IPS-18c (cell line): ENCODE measurements at regions not wholly inside any gene's neighbourhood (a gene's known extent, or its start where the extent isn't known, plus 50 kb on each side); places are given as distances from the start of the nearest gene placed in this dataset.

Experiments
- H3K4me3 ChIP-seq: 2 replicates; pipeline ENCODE4 v1.7.0; 2013; ENCODE audit warnings: low read depth, mild to moderate bottlenecking, low read length, moderate library complexity; ENCODE audit not compliant: insufficient read depth
- H3K9me3 ChIP-seq: one replicate; pipeline ENCODE4 v1.6.1; 2013; ENCODE audit warnings: mild to moderate bottlenecking, low read length, moderate library complexity; ENCODE audit not compliant: control insufficient read depth, insufficient read depth

DNA sequence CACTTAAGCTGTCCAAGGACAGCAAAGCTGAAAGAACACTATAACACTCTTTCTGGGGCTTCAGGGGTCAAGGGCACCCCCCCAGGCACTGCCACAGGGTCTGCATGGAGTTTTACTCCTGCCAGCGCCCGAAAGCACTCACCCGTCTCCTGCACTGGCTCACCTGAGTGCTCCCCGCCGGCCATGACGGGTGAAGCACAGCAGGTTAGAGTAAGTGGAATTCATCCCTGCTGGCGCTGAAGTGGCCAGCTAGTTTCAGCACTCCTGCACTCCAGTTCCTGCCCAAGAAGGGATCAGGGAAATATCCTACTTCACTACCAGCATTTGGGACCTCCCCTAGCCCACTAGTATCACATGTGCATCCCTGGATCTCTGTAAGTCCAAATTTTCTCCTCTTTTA, 516.0 kb downstream of the ZNF608 start:
- Histone ChIP-seq H3K4me3 (no peak overlapping the region), H3K9me3 (no peaks in the 10 kb centered on the region)

DNA sequence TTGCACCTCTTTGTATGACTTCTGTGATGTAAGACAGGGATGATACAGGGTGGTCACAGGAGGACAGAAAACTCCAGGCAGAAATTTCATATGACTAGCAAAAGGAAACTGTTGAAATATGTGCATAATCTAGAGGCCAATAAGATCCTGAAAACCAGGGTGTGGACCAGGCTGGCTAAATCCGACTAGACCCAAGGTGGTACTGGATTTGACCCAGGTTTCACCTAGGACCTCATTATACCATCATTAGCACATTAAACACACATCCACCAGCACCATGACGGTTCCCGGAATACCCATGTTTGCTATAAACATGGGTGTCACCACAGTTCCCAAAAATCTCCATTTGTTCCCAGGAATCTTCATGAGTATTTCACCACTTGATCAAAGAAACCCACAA, 517.1 kb downstream of the ZNF608 start:
- Histone ChIP-seq H3K4me3 (no peak overlapping the region), H3K9me3 (no peaks in the 10 kb centered on the region)

DNA sequence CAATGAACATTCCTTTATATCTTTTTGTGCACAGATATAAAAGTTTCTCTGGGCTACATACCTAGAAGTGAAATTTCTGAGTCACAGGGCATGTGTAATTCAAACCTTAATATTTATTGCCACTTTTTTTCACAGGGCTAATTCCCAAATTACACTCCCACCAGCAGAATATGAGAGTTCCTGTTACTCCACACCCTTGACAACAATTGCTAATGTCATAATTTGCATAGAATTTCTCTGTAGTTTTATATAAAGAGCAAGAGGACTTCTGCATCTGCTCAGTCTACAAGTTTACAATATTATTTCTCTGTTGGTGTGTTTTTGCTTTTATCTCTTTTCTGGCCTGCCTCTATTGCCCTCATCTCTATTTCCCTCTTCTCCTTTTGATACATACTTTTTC, 518.5 kb downstream of the ZNF608 start:
- Histone ChIP-seq H3K4me3 (no peak overlapping the region), H3K9me3 (no peaks in the 10 kb centered on the region)

DNA sequence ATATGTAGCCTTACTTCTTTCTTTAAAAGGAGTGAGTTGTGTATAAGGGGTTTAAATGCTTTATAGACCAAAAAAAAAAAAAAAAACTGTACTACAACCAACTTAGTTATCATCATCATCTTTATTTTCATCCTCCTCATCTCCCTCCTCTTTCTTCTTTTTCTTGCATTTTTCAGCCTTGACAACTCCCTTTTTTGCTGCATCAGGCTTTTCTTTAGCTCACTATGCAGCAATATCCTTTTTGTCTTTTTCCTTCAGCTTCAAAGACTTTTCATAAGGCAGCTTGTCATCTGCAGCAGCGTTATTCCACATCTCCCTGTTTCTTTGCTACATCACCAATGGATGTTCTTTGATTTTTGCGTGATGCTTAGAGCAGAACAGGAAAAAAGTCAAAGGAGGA, 526.0 kb downstream of the ZNF608 start:
- H3K9me3 ChIP-seq: no peaks in the 10 kb centered on the region

GRCh38 chr5:124212934-124213333, 533.5 kb downstream of the ZNF608 start:
- Histone ChIP-seq H3K9me3 (peaks cover 7% of the 10 kb centered on the region), H3K4me3 (no peak overlapping the region)

More for the DNA sequence above, 526.0 kb downstream of the ZNF608 start:
- H3K4me3 ChIP-seq: no peak overlapping the region; the same call in 1 of the 2 replicates

DNA sequence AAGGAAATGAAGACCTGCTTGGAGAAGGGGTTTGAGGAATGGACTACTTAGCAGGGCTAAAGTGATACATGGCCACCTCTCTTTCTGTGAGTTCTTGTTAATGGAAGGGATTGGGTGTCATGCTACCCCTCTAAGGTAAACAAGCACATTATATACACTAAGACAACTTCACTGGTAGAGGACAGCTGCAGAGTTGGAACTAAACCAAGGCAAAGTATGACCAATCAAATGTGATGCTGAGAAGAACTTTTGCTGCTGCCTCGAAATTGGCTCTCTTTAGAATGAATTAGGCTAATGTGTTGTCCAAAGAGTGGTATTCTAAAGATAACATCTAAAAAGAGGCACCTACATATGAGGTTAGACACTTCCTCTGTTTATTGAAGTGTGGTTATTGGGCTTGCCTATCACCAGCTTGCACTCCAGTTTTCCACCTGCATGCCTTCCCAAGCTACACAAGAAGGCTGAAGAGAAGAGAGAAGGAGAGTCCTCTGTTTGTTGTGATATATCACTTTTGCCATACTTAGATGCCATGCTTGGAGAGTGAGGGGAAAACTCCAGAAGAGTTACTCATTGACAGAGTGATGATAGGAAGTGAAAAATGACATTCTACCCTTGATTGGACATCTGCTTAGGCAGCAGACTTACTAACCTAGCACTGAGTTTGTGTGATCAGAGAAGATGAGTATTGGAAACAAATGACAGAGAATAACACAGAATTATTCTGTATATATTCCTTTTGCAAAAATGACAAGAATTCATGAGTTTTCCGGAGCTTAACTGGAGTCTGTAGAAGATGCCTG, 536.1 kb downstream of the ZNF608 start:
- peaks cover 7% of the 10 kb centered on the region for H3K9me3 ChIP-seq

DNA sequence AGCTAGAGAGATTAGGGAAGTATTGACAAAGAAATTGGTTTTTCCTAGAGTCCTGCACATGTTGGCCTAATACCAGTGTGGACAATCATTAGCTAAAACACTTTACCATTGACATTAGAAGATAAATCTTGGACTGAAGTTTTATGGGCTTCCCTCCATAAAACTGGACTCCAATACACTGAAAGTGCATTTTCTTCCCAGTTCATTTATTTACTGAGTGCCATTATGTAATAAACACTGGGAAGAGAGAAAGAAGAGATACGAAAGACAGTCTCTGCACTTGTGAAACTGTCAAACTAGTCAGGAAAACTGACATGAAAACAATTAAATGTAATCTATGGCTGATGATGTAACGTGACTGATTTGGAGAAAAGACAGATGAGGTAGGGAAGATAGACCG, 539.3 kb downstream of the ZNF608 start:
- H3K9me3 ChIP-seq: peaks cover 7% of the 10 kb centered on the region

More for the DNA sequence above, 536.1 kb downstream of the ZNF608 start:
- no peak overlapping the region for H3K4me3 ChIP-seq

DNA sequence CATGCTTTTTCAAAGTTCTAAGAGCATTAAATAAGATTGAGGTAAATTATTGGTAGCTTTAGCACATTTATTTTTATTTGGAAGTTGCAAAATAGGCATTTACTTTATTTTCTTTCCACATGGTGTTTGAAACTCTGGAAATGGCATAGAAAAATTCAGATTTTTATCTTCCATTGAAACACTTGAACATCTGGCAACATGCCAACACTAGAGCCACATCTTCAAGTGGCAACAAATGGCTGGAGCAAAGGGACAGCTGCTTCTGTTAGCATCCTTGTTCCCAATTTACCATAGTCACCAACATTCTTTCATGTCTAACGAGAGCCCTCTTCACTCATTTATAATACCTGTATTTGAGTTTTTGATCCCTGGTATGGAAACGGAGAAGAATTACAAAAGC, 539.9 kb downstream of the ZNF608 start:
- Histone ChIP-seq H3K4me3 (no peak overlapping the region), H3K9me3 (peaks cover 7% of the 10 kb centered on the region)

More for the DNA sequence above, 539.3 kb downstream of the ZNF608 start:
- H3K4me3 ChIP-seq: no peak overlapping the region

DNA sequence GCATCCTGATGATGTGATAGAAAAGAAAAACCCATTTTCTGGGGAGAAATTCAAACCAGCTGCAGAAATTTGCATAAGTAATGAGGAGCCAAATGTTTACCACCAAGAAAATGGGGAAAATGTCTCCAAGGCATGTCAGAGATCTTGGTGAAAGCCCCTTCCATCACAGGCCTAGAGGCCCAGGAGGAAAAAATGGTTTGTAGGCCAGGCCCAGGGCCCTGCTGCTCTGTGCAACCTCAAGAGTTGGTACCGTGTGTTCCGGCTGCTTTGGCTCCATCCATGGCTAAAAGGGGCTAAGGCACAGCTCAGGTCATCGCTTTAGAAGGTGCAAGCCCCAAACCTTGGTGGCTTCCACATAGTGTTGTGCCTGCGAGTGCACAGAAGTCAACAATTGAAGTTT, 543.1 kb downstream of the ZNF608 start:
- H3K4me3 ChIP-seq: no peak overlapping the region
- H3K9me3 ChIP-seq: peaks cover 7% of the 10 kb centered on the region

DNA sequence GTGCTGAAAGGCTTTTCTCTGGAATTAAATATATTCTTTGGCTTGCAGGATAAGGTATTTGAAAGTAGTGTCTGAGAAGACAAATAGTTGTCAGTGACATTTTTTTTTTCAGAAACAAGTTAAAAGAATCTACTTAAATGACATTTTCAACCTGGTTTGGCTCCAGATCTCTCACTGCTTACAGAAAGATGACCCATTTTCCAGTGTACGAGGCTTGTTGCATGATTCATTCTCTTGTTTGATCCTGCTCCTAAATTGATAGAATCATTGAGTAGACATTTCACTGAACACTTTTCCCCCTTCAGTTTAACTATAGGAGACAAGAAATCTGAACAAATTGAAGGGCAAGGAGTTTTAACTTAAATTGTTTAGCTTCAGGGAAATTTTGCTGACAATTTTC, 546.1 kb downstream of the ZNF608 start:
- H3K4me3 ChIP-seq: no peak overlapping the region
- H3K9me3 ChIP-seq: peaks cover 7% of the 10 kb centered on the region

DNA sequence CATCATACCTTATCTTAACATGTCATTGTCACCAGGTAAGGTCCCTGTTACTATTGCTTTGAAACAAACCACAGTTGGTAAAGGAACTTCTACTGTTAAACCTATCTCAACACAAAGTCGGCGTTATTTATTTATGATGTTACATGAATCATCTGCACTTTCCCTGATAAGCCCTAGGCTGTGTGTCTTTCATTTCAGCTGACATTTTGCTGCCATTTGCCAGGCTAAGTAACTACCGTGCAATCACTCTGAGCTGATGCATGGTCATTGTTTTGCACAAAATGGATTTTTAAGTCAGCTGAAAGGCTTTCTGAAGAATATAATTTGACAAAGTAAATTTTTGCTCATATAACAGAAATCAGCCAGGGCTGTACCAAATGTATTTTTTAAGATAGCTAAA, 546.5 kb downstream of the ZNF608 start:
- H3K9me3 ChIP-seq: peaks cover 7% of the 10 kb centered on the region
- no peak overlapping the region for H3K4me3 ChIP-seq

- Histone ChIP-seq H3K4me3 (no peak overlapping the region), H3K9me3 (no peaks in the 10 kb centered on the region)
Measured at GRCh38 chr5:124195411-124195810, 551.0 kb downstream of the ZNF608 start.

DNA sequence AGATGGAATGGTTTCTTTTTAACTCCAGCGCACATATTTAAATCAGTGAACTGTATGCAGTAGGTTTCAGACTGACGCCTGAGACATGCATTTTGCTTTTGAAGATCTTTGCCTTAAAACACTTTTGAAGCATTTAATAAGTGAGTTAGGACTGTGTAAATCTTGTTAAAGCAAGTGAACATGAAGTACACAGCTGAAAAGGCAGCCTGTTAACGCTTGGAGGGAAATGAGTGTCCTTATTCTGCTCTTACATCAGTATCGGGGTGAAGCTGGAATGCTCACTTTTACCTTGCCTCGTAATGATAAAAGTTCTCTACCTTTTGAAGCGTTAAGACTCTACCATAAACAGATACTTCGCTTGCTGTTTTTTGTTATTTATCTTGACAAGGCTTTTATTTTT, 552.2 kb downstream of the ZNF608 start:
- Histone ChIP-seq H3K4me3 (no peak overlapping the region), H3K9me3 (no peaks in the 10 kb centered on the region)

DNA sequence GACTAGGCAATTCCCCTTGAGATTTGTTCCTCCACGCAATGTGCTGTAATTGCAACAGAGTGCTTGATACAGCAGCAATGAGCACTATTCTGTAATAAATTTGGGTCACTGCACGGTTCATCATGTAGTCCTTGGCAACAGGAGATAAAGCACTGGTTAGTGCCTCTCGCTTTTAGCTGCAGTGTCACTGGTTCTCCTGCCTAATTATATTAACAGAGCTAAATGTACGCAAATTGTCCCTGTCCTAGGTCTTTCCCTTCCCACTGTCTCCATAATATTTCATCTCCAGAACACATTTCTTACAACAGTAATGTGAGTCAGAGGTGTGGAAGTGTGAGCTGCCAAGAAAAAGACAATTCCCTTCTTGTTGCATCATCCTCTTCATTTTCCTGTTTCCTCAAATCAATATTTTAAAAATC, 553.1 kb downstream of the ZNF608 start:
- Histone ChIP-seq H3K4me3 (no peak overlapping the region), H3K9me3 (no peaks in the 10 kb centered on the region)

DNA sequence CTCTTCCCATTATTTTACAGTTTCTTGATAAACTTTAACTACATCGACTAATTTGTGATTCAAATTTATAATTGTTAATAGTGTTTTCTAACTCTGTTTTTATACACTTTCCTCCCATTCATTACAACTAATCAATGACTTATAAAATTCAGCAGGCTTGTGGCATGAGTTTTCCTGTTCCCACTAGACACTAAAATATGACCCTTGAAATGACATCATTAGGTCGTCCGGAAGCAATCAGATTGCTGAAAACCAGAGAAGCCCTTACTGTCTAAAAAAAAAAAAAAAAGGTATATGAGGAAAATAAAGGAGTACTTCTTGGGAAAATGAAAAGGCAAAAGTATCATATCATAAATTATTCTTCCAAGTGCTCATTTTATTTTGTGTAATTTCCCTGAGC, 553.7 kb downstream of the ZNF608 start:
- Histone ChIP-seq H3K9me3 (no peaks in the 10 kb centered on the region), H3K4me3 (no peak overlapping the region)

DNA sequence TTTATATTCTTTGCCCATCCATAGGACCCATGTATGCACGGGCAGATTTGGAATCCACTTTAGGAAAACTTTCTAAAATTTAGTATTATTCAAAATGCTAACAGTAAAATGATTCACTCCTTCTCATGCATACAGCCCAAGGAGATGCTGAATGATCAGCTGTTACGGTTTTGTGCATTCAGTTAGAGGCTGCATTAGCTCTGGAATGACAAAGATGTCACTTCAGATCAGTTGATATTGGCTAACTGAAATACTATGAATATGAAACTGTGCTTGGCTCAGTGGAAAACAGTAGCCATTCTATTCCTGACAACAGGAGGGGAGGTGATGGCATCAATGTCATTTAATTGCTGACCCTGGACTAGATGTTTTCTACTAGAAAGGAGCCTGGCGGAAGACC, 560.7 kb downstream of the ZNF608 start:
- Histone ChIP-seq H3K4me3 (no peak overlapping the region), H3K9me3 (no peaks in the 10 kb centered on the region)

- Histone ChIP-seq H3K9me3 (no peaks in the 10 kb centered on the region), H3K4me3 (no peak overlapping the region)
Measured at GRCh38 chr5:124182133-124182532, 564.3 kb downstream of the ZNF608 start.

DNA sequence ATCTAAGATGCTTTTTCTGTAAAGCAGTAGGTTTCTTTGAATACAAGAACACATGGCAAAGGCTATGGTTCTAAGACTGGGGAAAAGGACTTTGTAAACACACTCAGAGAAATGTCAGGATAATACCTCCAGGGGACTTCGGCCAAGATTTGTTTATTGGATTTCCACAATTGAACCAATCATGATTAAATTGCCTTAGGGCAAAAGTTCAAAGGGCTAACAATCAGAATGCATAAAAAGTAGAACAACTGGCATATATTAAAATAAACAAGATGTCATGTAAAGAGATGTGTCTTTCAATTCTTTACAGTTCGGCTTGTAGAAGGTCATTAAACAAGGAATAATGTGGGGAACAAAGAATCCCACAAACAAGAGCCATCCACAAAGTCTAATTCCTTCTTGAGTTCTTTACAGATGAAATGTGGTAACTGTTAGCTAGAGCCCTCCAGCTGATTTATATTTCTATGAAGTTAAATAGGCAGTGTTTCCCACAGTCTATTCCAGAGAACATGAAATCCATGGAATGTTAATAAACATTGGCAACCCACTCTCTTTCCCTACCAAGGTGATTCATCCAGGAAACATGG, 565.5 kb downstream of the ZNF608 start:
- H3K4me3 ChIP-seq: no peak overlapping the region

More for the DNA sequence above, 565.5 kb downstream of the ZNF608 start:
- H3K9me3 ChIP-seq: no peaks in the 10 kb centered on the region
